Urinary bladder (tissue), 3 donors: ENCODE measurements at regions not wholly inside any gene's neighbourhood (a gene's known extent, or its start where the extent isn't known, plus 50 kb on each side); places are given as distances from the start of the nearest gene placed in this dataset.

Experiments
- DNase-seq: peaks from one replicate; pipeline ENCODE4 v3.0.0-alpha.2; 2015; ENCODE audit errors: extremely low spot score
- H3K27ac ChIP-seq: one replicate; pipeline ENCODE4 v1.5.1; 2013; ENCODE audit warnings: low read depth, mild to moderate bottlenecking, moderate library complexity
- H3K36me3 ChIP-seq: one replicate; pipeline ENCODE4 v1.6.1; 2013; ENCODE audit warnings: mild to moderate bottlenecking, moderate library complexity; ENCODE audit not compliant: insufficient read depth
- H3K4me1 ChIP-seq: one replicate; pipeline ENCODE4 v1.6.1; 2013; ENCODE audit warnings: mild to moderate bottlenecking, moderate library complexity; ENCODE audit not compliant: insufficient read depth
- H3K4me3 ChIP-seq: one replicate; pipeline ENCODE4 v1.5.1; 2013; ENCODE audit warnings: low read depth, low read length
- WGBS: extraction: QIAGEN DNeasy Blood & Tissue Kit; methylation state at CpG from one replicate; pipeline ENCODE4 v1.1.7; 2013; 5-methylcytosine and 5-hydroxymethylcytosine counted together
- donor health status: healthy with polysubstance abuse.
- donor health status: healthy.

DNA sequence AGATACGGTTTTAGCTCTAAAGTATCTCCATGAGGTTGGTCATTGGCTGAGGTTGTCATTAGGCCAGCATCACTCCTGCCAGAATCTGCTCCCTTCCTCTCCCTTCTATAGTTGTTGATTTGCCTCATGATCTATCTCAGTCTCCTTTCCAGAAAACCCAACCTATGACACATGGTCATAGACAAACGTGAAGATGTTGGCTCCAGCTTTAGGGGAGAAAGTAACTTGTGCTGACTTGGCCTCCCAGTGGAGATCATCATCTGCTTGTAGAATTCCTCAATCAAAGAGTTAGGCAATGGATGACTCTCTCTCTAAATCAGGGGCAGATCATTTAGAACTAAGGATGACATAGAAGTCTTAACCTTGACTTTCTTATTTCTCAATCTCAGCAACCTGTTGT lies 894.4 kb downstream of the TTLL7 start:
- Histone ChIP-seq H3K27ac (no peak overlapping the region), H3K36me3 (no peaks in the 10 kb centered on the region), H3K4me1 (no peaks in the 10 kb centered on the region), H3K4me3 (no peak overlapping the region)
- DNase-seq = no peak
- WGBS = 93% methylated on average over 2 of the region's 2 CpGs

GRCh38 chr1:83103341-83103740 lies 895.6 kb downstream of the TTLL7 start:
- no peak for DNase-seq
- Histone ChIP-seq H3K27ac (no peak overlapping the region), H3K4me1 (no peaks in the 10 kb centered on the region), H3K36me3 (no peaks in the 10 kb centered on the region), H3K4me3 (no peak overlapping the region)
- WGBS = 54% methylated on average over 2 of the region's 2 CpGs

GRCh38 chr1:83102630-83103071 lies 896.3 kb downstream of the TTLL7 start:
- 32% methylated on average over 2 of the region's 2 CpGs for WGBS
- DNase-seq = no peak
- H3K27ac ChIP-seq = no peak overlapping the region

GRCh38 chr1:83101406-83101805 lies 897.5 kb downstream of the TTLL7 start:
- Histone ChIP-seq H3K27ac (no peak overlapping the region), H3K4me1 (peaks cover 2% of the 10 kb centered on the region), H3K4me3 (no peak overlapping the region), H3K36me3 (no peaks in the 10 kb centered on the region)
- no peak for DNase-seq
- 72% methylated on average over 4 of the region's 4 CpGs for WGBS

More at GRCh38 chr1:83102630-83103071, 896.3 kb downstream of the TTLL7 start:
- H3K4me3 ChIP-seq = no peak overlapping the region
- peaks cover 2% of the 10 kb centered on the region for H3K4me1 ChIP-seq
- no peaks in the 10 kb centered on the region for H3K36me3 ChIP-seq

- Histone ChIP-seq H3K27ac (no peak overlapping the region), H3K36me3 (no peaks in the 10 kb centered on the region), H3K4me3 (no peak overlapping the region), H3K4me1 (peaks cover 2% of the 10 kb centered on the region)
- 96% methylated on average over 2 of the region's 2 CpGs for WGBS
- no peak for DNase-seq
Measured at GRCh38 chr1:83100133-83100532, 898.8 kb downstream of the TTLL7 start.

DNA sequence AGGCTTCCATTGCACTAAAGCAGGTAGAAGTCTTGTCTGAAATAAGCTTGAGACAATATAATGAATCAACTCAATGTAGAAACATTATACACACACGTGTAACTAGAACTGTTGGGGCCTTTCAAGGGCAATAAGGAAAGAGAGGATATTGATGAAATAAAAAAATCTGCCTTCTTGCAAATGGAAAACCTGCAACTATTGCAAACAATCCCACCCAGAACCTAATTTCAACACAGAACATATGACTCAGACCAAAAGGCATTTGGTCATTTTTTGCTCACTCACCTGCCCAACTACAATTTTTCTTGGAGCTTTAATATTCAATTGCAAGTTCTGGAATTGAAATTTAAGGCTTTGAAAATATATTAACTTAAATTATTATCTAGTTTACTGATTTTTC lies 900.1 kb downstream of the TTLL7 start:
- DNase-seq = no peak
- H3K4me3 ChIP-seq = no peak overlapping the region
- H3K27ac ChIP-seq = no peak overlapping the region
- H3K4me1 ChIP-seq = peaks cover 2% of the 10 kb centered on the region
- no peaks in the 10 kb centered on the region for H3K36me3 ChIP-seq
- 79% methylated on average over 1 of the region's 1 CpG for WGBS

GRCh38 chr1:83098131-83098530 lies 900.8 kb downstream of the TTLL7 start:
- H3K36me3 ChIP-seq = no peaks in the 10 kb centered on the region
- H3K27ac ChIP-seq = no peak overlapping the region
- H3K4me3 ChIP-seq = no peak overlapping the region
- H3K4me1 ChIP-seq = peaks cover 2% of the 10 kb centered on the region
- DNase-seq = no peak
- 34% methylated on average over 3 of the region's 3 CpGs for WGBS

- Histone ChIP-seq H3K36me3 (no peaks in the 10 kb centered on the region), H3K4me1 (peaks cover 2% of the 10 kb centered on the region), H3K27ac (no peak overlapping the region), H3K4me3 (no peak overlapping the region)
- DNase-seq = no peak
Measured at GRCh38 chr1:83097715-83098114, 901.2 kb downstream of the TTLL7 start.

GRCh38 chr1:83095570-83095969 lies 903.4 kb downstream of the TTLL7 start:
- Histone ChIP-seq H3K4me3 (no peak overlapping the region), H3K27ac (no peak overlapping the region), H3K36me3 (no peaks in the 10 kb centered on the region), H3K4me1 (peaks cover 2% of the 10 kb centered on the region)
- DNase-seq = no peak
- WGBS = 99% methylated on average over 5 of the region's 5 CpGs

DNA sequence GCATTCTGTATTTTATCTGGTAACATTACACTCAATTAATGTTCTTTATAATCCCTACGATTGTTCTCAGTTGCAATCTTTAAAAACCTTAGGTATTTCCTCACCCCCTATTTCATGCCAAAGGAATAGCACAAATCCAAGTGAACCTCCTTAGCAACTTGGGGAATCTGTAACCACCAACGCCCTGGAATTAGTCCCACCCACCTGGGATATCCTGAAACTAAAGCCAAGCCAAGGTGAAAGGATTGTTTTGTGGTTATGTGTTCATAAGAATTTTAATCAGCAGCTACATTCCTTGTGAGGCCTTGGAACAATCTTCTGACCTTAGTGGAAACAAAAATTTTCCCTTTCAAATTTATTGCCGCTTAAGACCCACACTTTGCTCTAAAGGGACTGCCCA lies 908.7 kb downstream of the TTLL7 start:
- no peaks in the 10 kb centered on the region for H3K4me1 ChIP-seq

DNA sequence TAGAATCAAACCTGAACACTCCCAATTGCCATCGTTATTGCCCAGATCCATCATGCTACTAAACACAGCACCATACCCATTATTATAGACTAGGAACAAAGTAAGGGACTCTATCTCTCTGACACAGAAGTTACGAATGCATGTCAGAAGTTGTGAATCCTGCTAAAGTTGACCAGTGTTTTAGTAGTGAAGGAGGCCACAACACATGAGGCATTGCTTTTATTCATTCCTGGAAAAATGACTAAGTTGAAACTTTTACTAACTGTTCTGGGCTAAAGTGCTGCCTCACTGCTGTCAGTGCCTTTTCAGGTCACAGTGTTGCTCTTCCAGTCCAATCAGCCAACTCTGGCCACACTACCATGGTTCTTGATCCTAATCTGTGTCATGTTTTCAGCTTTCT lies 911.1 kb downstream of the TTLL7 start:
- Histone ChIP-seq H3K4me1 (no peaks in the 10 kb centered on the region), H3K36me3 (no peaks in the 10 kb centered on the region), H3K27ac (no peak overlapping the region), H3K4me3 (no peak overlapping the region)
- no peak for DNase-seq
- WGBS = 96% methylated on average over 2 of the region's 2 CpGs

More for the DNA sequence above, 908.7 kb downstream of the TTLL7 start:
- Histone ChIP-seq H3K4me3 (no peak overlapping the region), H3K36me3 (no peaks in the 10 kb centered on the region), H3K27ac (no peak overlapping the region)
- WGBS = 81% methylated on average over 3 of the region's 3 CpGs
- DNase-seq = no peak

DNA sequence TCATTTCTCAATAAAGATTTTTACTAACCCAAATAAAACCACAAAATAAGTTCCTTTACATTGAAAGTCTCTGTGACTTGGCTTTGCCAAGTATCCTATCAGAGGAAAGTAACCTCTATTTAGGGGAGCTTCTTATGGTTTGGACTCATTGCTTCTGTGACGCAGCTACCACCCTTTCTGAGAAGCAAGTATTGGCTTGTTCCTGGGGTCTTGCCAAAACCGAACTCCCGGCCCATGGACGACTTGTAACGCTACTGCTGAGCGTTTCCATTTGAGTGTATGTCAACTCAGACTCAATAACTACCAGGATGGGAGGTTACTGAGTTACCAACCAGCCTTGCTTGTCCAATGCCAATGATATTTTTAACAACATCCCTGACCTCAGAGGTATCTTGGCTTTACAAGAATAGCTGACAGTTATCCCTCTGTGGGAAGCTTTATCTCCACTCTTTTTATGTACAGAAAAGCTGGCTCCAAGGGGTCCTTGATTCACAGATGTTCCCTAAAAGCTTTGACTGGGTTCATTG lies 911.9 kb downstream of the TTLL7 start:
- DNase-seq = no peak
- Histone ChIP-seq H3K4me1 (no peaks in the 10 kb centered on the region), H3K36me3 (no peaks in the 10 kb centered on the region), H3K4me3 (no peak overlapping the region), H3K27ac (no peak overlapping the region)
- 95% methylated on average over 6 of the region's 6 CpGs for WGBS

- Histone ChIP-seq H3K4me3 (no peak overlapping the region), H3K36me3 (no peaks in the 10 kb centered on the region), H3K27ac (no peak overlapping the region), H3K4me1 (no peaks in the 10 kb centered on the region)
- no peak for DNase-seq
- WGBS = 55% methylated on average over 2 of the region's 2 CpGs
Measured at GRCh38 chr1:83086346-83086745, 912.6 kb downstream of the TTLL7 start.

DNA sequence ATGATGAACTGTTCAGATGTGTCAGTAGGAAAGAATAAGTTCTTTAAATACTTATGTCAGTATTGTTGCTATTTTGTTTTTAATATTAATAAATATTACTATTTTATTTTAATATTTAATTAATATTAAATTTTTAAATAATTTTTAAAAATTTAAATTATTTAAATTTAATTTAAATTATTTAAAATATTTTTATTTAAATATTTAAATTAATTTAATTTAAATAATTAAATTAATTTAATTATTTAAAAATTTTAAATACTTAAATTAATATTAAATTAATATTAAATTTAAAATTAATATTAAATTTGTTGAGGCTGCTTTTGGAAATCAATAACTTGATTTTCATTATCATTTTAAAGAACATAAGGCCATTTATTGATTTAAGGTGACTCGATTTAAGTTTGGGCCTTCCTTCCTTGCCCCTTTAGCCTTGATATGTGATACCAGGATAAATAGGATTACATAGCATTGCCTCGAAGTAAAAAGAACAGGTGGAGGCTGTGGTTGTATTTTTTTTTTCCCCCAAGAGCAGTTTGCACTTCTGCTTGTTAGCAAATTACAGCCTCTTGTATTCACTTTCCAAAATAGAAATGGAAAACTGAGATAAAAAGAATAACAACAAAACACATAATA lies 915.2 kb downstream of the TTLL7 start:
- Histone ChIP-seq H3K36me3 (no peaks in the 10 kb centered on the region), H3K27ac (no peak overlapping the region), H3K4me1 (no peaks in the 10 kb centered on the region), H3K4me3 (no peak overlapping the region)
- no peak for DNase-seq
- 83% methylated on average over 2 of the region's 2 CpGs for WGBS

DNA sequence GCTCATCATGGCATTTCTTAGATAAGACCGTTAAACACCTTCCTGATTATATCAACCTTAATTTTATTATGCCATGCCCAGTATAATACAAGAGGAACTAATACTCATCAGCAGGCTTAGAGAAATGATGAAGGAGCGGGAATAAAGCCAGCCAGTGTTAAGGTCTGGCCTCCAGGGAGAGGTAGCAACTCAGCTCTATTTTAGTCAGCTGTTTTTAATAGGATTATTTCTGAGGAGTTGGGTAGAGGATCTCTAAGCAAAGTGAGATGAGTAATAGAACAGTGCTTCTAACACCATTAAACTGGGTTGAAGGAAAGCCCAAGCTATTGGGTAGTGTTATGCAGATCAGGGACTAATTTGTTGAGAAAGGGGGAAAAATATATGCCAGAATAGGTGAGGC lies 921.5 kb downstream of the TTLL7 start:
- H3K36me3 ChIP-seq = no peaks in the 10 kb centered on the region
- H3K4me1 ChIP-seq = no peaks in the 10 kb centered on the region
- no peak overlapping the region for H3K4me3 ChIP-seq
- WGBS = 67% methylated on average over 2 of the region's 2 CpGs
- H3K27ac ChIP-seq = no peak overlapping the region
- DNase-seq = no peak
